Endodermal cell (in vitro differentiated cells): ENCODE measurements at regions not wholly inside any gene's neighbourhood (a gene's known extent, or its start where the extent isn't known, plus 50 kb on each side); places are given as distances from the start of the nearest gene placed in this dataset.
A peak's percentile ranks its signal among the peaks of the same experiment; 100 is the strongest.

Experiments used
- DNase-seq: peaks from one replicate; pipeline ENCODE4 v3.0.0-alpha.2; 2017
- H3K27ac ChIP-seq: 2 replicates; pipeline ENCODE4 v1.5.1; 2013; ENCODE audit warnings: mild to moderate bottlenecking, low read depth, low read length, moderate library complexity
- H3K27me3 ChIP-seq: 2 replicates; pipeline ENCODE4 v1.6.1; 2013; ENCODE audit warnings: mild to moderate bottlenecking, low read length, moderate library complexity; ENCODE audit not compliant: insufficient read depth, control insufficient read depth, poor library complexity, severe bottlenecking
- H3K36me3 ChIP-seq: 2 replicates; pipeline ENCODE4 v1.7.0; 2013; ENCODE audit warnings: mild to moderate bottlenecking, low read length, moderate library complexity; ENCODE audit not compliant: control insufficient read depth, insufficient read depth
- H3K4me1 ChIP-seq: one replicate; pipeline ENCODE4 v1.7.0; 2013; ENCODE audit warnings: low read length; ENCODE audit not compliant: control insufficient read depth, insufficient read depth
- H3K4me3 ChIP-seq: 2 replicates; pipeline ENCODE4 v1.5.1; 2013; ENCODE audit warnings: mild to moderate bottlenecking, low read length, moderate library complexity
- H3K9ac ChIP-seq: 2 replicates; pipeline ENCODE4 v1.6.1; 2013; ENCODE audit warnings: mild to moderate bottlenecking, low read length, moderate library complexity; ENCODE audit not compliant: poor library complexity, severe bottlenecking; ENCODE audit errors: extremely low read depth
- H3K9me3 ChIP-seq: 2 replicates; pipeline ENCODE4 v1.6.1; 2013; ENCODE audit warnings: mild to moderate bottlenecking, low read length, moderate library complexity; ENCODE audit not compliant: control insufficient read depth
- H3K27ac Mint-ChIP-seq: 2 replicates; pipeline ENCODE4 v1.8.0; 2020; ENCODE audit warnings: mixed read lengths
- H3K27me3 Mint-ChIP-seq: 2 replicates; pipeline ENCODE4 v1.8.0; 2021; ENCODE audit warnings: mild to moderate bottlenecking, mixed read lengths; ENCODE audit not compliant: insufficient read depth
- H3K36me3 Mint-ChIP-seq: 2 replicates; pipeline ENCODE4 v1.8.0; 2020; ENCODE audit warnings: low read depth, mixed read lengths
- H3K4me1 Mint-ChIP-seq: 2 replicates; pipeline ENCODE4 v1.8.0; 2020; ENCODE audit warnings: mixed read lengths
- H3K4me3 Mint-ChIP-seq: 2 replicates; pipeline ENCODE4 v1.8.0; 2020; ENCODE audit warnings: mild to moderate bottlenecking, moderate library complexity, mixed read lengths
- H3K9me3 Mint-ChIP-seq: 2 replicates; pipeline ENCODE4 v1.8.0; 2020; ENCODE audit warnings: mild to moderate bottlenecking, mixed read lengths
- WGBS, 2 experiments: methylation state at CpG; one replicate each; pipeline versions ENCODE4 v1.1.5 to v1.1.7; 2013; ENCODE audit warnings: missing lambda C conversion rate in 2 of 2, mixed read lengths in 1 of 2; ENCODE audit not compliant: insufficient coverage in 1 of 2, insufficient read length in 1 of 2; 5-methylcytosine and 5-hydroxymethylcytosine counted together
- TF ChIP-seq, protein P1 (sequence below): fragments of 200-600 bp; sonication (generic); conservative IDR thresholded peaks from 2 replicates; pipeline ENCODE4 v1.5.0; 2021; ENCODE audit warnings: antibody characterized with exemption, mild to moderate bottlenecking

- no peak overlapping the region for H3K4me3 ChIP-seq
- TF ChIP-seq, protein P1, sequence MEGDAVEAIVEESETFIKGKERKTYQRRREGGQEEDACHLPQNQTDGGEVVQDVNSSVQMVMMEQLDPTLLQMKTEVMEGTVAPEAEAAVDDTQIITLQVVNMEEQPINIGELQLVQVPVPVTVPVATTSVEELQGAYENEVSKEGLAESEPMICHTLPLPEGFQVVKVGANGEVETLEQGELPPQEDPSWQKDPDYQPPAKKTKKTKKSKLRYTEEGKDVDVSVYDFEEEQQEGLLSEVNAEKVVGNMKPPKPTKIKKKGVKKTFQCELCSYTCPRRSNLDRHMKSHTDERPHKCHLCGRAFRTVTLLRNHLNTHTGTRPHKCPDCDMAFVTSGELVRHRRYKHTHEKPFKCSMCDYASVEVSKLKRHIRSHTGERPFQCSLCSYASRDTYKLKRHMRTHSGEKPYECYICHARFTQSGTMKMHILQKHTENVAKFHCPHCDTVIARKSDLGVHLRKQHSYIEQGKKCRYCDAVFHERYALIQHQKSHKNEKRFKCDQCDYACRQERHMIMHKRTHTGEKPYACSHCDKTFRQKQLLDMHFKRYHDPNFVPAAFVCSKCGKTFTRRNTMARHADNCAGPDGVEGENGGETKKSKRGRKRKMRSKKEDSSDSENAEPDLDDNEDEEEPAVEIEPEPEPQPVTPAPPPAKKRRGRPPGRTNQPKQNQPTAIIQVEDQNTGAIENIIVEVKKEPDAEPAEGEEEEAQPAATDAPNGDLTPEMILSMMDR: no peak
- Mint-ChIP-seq H3K4me3 (no peak overlapping the region), H3K9me3 (peaks cover 2% of the 10 kb centered on the region), H3K4me1 (peaks cover 21% of the 10 kb centered on the region), H3K36me3 (peaks cover 36% of the 10 kb centered on the region), H3K27me3 (no peaks in the 10 kb centered on the region), H3K27ac (peak overlapping the region; percentile 35)
- H3K27me3 ChIP-seq: no peaks in the 10 kb centered on the region
- no peak overlapping the region for H3K9ac ChIP-seq
- DNase-seq: peak; percentile 28
- H3K9me3 ChIP-seq: peaks cover 11% of the 10 kb centered on the region
- no peaks in the 10 kb centered on the region for H3K4me1 ChIP-seq
- H3K27ac ChIP-seq: no peak overlapping the region
- 93 to 95% methylated on average over 5 to 6 of the region's 6 CpGs for WGBS, 2 experiments
- H3K36me3 ChIP-seq: peaks cover 50% of the 10 kb centered on the region
Measured at GRCh38 chr22:42202669-42203068, 67.8 kb downstream of the TCF20 start.

GRCh38 chr22:42202048-42202447 is 68.4 kb downstream of the TCF20 start:
- no peak overlapping the region for H3K9ac ChIP-seq
- H3K27me3 Mint-ChIP-seq: no peaks in the 10 kb centered on the region
- TF ChIP-seq, protein P1: no peak
- H3K27ac ChIP-seq: no peak overlapping the region
- H3K36me3 ChIP-seq: peaks cover 49% of the 10 kb centered on the region
- no peak overlapping the region for H3K4me3 Mint-ChIP-seq
- no peaks in the 10 kb centered on the region for H3K27me3 ChIP-seq
- DNase-seq: no peak
- H3K9me3 Mint-ChIP-seq: peaks cover 2% of the 10 kb centered on the region
- peaks cover 11% of the 10 kb centered on the region for H3K9me3 ChIP-seq
- peak overlapping the region; percentile 40 for H3K27ac Mint-ChIP-seq
- WGBS, 2 experiments: 96 to 100% methylated on average over 1 of the region's 1 CpG
- H3K4me3 ChIP-seq: no peak overlapping the region
- H3K4me1 Mint-ChIP-seq: peaks cover 21% of the 10 kb centered on the region
- no peaks in the 10 kb centered on the region for H3K4me1 ChIP-seq
- peaks cover 36% of the 10 kb centered on the region for H3K36me3 Mint-ChIP-seq

- H3K27me3 Mint-ChIP-seq: no peaks in the 10 kb centered on the region
- peak; percentile 27 for DNase-seq
Measured at GRCh38 chr22:42199025-42199424, 68.4 kb upstream of the CYP2D6 start.

More at GRCh38 chr22:42199025-42199424, 68.4 kb upstream of the CYP2D6 start:
- TF ChIP-seq, protein P1: no peak
- Mint-ChIP-seq H3K4me1 (peaks cover 40% of the 10 kb centered on the region), H3K4me3 (no peak overlapping the region), H3K9me3 (peaks cover 2% of the 10 kb centered on the region), H3K27ac (no peak overlapping the region), H3K36me3 (peaks cover 27% of the 10 kb centered on the region)
- Histone ChIP-seq H3K27me3 (no peaks in the 10 kb centered on the region), H3K4me3 (no peak overlapping the region), H3K27ac (no peak overlapping the region), H3K4me1 (no peaks in the 10 kb centered on the region), H3K9me3 (peaks cover 11% of the 10 kb centered on the region), H3K36me3 (peaks cover 26% of the 10 kb centered on the region), H3K9ac (no peak overlapping the region)
- WGBS, 2 experiments: 80 to 94% methylated on average over 1 to 3 of the region's 5 CpGs
